HL-60 (cell line): ENCODE measurements at regions not wholly inside any gene's neighbourhood (a gene's known extent, or its start where the extent isn't known, plus 50 kb on each side); places are given as distances from the start of the nearest gene placed in this dataset.

Experiments used
- POLR2AphosphoS5 ChIP-seq: IDR thresholded peaks from 2 replicates; pipeline ENCODE4 v1.6.1; 2012; ENCODE audit warnings: low read depth
- TF ChIP-seq, protein P1 (sequence below): IDR thresholded peaks from one replicate; pipeline ENCODE4 v1.5.1; 2011; ENCODE audit warnings: low read length, control low read depth, inconsistent platforms; ENCODE audit not compliant: insufficient read depth

DNA sequence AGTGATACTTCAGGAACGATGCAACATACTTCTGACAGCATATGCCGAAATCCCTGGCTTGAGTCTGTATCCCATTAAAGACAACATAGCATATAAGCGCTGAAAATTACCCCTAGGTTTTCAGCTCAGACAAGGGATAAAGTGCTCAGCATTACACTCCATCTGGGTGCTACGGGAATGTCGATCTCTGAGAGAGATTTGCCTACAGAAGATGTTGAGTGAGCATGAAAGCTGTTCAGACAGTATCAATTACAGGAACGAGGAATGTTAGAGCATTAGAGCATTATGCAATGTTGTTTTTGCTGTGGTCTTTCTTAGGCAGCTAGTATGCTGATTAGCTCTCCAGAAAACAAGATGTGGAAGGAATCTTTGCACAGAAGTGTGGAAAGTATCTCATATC lies 484.5 kb downstream of the LIG4 start:
- TF ChIP-seq, protein P1, sequence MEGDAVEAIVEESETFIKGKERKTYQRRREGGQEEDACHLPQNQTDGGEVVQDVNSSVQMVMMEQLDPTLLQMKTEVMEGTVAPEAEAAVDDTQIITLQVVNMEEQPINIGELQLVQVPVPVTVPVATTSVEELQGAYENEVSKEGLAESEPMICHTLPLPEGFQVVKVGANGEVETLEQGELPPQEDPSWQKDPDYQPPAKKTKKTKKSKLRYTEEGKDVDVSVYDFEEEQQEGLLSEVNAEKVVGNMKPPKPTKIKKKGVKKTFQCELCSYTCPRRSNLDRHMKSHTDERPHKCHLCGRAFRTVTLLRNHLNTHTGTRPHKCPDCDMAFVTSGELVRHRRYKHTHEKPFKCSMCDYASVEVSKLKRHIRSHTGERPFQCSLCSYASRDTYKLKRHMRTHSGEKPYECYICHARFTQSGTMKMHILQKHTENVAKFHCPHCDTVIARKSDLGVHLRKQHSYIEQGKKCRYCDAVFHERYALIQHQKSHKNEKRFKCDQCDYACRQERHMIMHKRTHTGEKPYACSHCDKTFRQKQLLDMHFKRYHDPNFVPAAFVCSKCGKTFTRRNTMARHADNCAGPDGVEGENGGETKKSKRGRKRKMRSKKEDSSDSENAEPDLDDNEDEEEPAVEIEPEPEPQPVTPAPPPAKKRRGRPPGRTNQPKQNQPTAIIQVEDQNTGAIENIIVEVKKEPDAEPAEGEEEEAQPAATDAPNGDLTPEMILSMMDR, result no peak
- no peak for TF ChIP-seq POLR2AphosphoS5
